ENCODE measurements at regions not wholly inside any gene's neighbourhood (a gene's known extent, or its start where the extent isn't known, plus 50 kb on each side); places are given as distances from the start of the nearest gene placed in this dataset.

DNA sequence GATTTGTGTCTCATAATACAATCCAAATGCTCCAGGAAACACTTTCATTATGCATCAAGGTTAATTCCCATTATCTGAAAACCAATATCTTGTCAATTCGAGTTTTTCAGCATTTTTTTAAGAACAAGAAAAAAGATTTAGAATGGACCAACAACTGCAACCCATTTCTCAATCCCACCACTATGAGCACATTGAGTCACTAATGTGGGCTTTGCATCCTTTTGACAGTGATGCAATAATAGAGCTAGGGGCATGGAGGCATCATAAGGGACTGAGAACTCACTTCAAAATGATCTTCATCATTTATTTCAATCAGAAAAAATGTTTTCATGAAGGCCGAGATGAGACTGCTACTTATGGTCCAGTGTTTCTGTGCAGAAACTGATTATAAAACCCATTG, 74.8 kb upstream of the DEFB112 start:
- Mint-ChIP-seq H3K27me3 (peaks cover 0 to 1% of the 10 kb centered on the region in 2 donors), H3K4me1 (no peaks in the 10 kb centered on the region), H3K4me3 (no peak overlapping the region), H3K36me3 (no peaks in the 10 kb centered on the region), H3K27ac (no peak overlapping the region), H3K9me3 (peaks cover 0 to 8% (median 0%) of the 10 kb centered on the region in 8 donors)
- Histone ChIP-seq H3K4me3 (ENCODE audit: low read length in 2 of 2) (no peak overlapping the region), H3K9me3 (ENCODE audit: control insufficient read depth in 1 of 2, low read length in 2 of 2) (no peaks in the 10 kb centered on the region), H3K36me3 (ENCODE audit: insufficient read depth, low read length) (no peaks in the 10 kb centered on the region), H3K27ac (ENCODE audit: low read depth, low read length) (no peak overlapping the region), H3K4me1 (ENCODE audit: insufficient read depth, low read length) (no peaks in the 10 kb centered on the region), H3K27me3 (ENCODE audit: insufficient read depth, low read length) (no peaks in the 10 kb centered on the region)
- CTCF ChIA-PET (ENCODE audit: partially characterized antibody): no interaction called here
- no peak for DNase-seq
- intact Hi-C loops (cut with micrococcal nuclease): no loop called here
- POLR2A ChIA-PET (ENCODE audit: partially characterized antibody): no interaction called here

DNA sequence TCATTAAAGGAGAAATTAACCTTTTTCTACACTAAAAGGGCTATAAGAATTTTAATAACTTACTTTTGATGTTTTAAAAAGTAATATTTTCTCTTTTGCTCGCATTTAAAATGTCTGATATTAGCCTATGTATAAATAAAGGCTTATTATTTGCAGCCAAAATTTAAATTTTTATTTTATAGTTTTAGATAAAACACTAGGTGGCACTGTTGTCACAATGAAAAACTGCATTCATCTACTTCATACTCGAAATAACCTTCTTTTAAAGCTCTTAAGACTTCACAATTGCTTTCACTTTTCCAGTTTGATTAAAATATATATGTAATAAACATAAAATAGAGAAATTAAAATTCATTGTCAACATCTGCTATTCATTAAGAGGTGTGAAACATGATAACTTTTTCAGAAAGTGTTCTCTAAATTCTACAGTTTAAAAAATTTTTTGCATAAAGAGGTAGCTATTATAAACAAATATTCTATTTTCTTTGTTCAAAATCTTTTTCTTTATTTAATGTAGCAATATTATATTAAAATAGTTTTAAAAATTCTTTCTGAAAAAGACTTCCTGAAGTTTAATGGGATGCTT, 78.8 kb upstream of the DEFB112 start:
- H3K27ac Mint-ChIP-seq: no peak overlapping the region
- H3K27me3 Mint-ChIP-seq: peaks cover 0 to 1% of the 10 kb centered on the region in 2 donors
- intact Hi-C loops (cut with micrococcal nuclease): no loop called here
- no peaks in the 10 kb centered on the region for H3K9me3 Mint-ChIP-seq
- DNase-seq: no peak
- Histone ChIP-seq H3K27ac (ENCODE audit: low read depth, low read length) (no peak overlapping the region), H3K9me3 (ENCODE audit: control insufficient read depth in 1 of 2, low read length in 2 of 2) (no peaks in the 10 kb centered on the region), H3K4me3 (ENCODE audit: low read length in 2 of 2) (no peak overlapping the region), H3K27me3 (ENCODE audit: insufficient read depth, low read length) (no peaks in the 10 kb centered on the region), H3K36me3 (ENCODE audit: insufficient read depth, low read length) (no peaks in the 10 kb centered on the region), H3K4me1 (ENCODE audit: insufficient read depth, low read length) (no peaks in the 10 kb centered on the region)
- CTCF ChIA-PET (ENCODE audit: partially characterized antibody): no interaction called here
- no peaks in the 10 kb centered on the region for H3K36me3 Mint-ChIP-seq
- no peaks in the 10 kb centered on the region for H3K4me1 Mint-ChIP-seq
- POLR2A ChIA-PET (ENCODE audit: partially characterized antibody): no interaction called here
- no peak overlapping the region for H3K4me3 Mint-ChIP-seq

DNA sequence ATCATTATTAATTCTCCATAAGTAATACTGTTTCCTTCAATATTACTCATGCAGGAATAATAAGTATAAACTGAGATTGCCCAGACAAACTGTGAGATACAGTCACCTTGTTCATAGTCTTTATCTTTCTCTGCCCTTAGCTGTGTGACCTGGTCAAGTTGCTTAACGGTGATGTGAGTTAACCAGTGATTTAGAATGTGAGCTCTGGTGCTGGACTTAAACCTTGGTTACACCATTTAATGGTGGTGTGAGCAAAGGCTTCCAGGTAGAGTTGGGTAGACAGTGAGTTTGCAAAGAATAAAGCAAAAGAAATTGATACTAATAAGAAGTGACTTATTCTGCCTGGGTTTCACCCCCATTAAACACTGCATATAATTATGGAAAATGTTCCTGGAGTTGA, 86.2 kb upstream of the DEFB112 start:
- Histone ChIP-seq H3K36me3 (ENCODE audit: insufficient read depth, low read length) (no peaks in the 10 kb centered on the region), H3K4me3 (ENCODE audit: low read length in 2 of 2) (no peak overlapping the region), H3K27ac (ENCODE audit: low read depth, low read length) (no peak overlapping the region), H3K9me3 (ENCODE audit: control insufficient read depth in 1 of 2, low read length in 2 of 2) (no peaks in the 10 kb centered on the region), H3K27me3 (ENCODE audit: insufficient read depth, low read length) (no peaks in the 10 kb centered on the region), H3K4me1 (ENCODE audit: insufficient read depth, low read length) (no peaks in the 10 kb centered on the region)
- Mint-ChIP-seq H3K36me3 (no peaks in the 10 kb centered on the region), H3K27me3 (no peaks in the 10 kb centered on the region), H3K9me3 (no peaks in the 10 kb centered on the region), H3K4me1 (no peaks in the 10 kb centered on the region), H3K27ac (no peak overlapping the region), H3K4me3 (no peak overlapping the region)
- no peak for DNase-seq
- CTCF ChIA-PET (ENCODE audit: partially characterized antibody): no interaction called here
- intact Hi-C loops (cut with micrococcal nuclease): no loop called here
- POLR2A ChIA-PET (ENCODE audit: partially characterized antibody): no interaction called here

- Histone ChIP-seq H3K4me1 (ENCODE audit: insufficient read depth, low read length) (no peaks in the 10 kb centered on the region), H3K27ac (ENCODE audit: low read depth, low read length) (no peak overlapping the region), H3K36me3 (ENCODE audit: insufficient read depth, low read length) (no peaks in the 10 kb centered on the region), H3K9me3 (ENCODE audit: control insufficient read depth in 1 of 2, low read length in 2 of 2) (no peaks in the 10 kb centered on the region), H3K27me3 (ENCODE audit: insufficient read depth, low read length) (no peaks in the 10 kb centered on the region), H3K4me3 (ENCODE audit: low read length in 2 of 2) (no peak overlapping the region)
- CTCF ChIA-PET (ENCODE audit: partially characterized antibody): no interaction called here
- intact Hi-C loops (cut with micrococcal nuclease): no loop called here
- no peak overlapping the region for H3K27ac Mint-ChIP-seq
- DNase-seq: no peak
- H3K36me3 Mint-ChIP-seq: no peaks in the 10 kb centered on the region
- no peaks in the 10 kb centered on the region for H3K4me1 Mint-ChIP-seq
- H3K27me3 Mint-ChIP-seq: no peaks in the 10 kb centered on the region
- POLR2A ChIA-PET (ENCODE audit: partially characterized antibody): no interaction called here
- H3K4me3 Mint-ChIP-seq: no peak overlapping the region
- H3K9me3 Mint-ChIP-seq: peaks cover 0 to 9% (median 2%) of the 10 kb centered on the region in 8 donors
Observed at GRCh38 chr6:50141100-50141499, 91.4 kb upstream of the DEFB112 start.

DNA sequence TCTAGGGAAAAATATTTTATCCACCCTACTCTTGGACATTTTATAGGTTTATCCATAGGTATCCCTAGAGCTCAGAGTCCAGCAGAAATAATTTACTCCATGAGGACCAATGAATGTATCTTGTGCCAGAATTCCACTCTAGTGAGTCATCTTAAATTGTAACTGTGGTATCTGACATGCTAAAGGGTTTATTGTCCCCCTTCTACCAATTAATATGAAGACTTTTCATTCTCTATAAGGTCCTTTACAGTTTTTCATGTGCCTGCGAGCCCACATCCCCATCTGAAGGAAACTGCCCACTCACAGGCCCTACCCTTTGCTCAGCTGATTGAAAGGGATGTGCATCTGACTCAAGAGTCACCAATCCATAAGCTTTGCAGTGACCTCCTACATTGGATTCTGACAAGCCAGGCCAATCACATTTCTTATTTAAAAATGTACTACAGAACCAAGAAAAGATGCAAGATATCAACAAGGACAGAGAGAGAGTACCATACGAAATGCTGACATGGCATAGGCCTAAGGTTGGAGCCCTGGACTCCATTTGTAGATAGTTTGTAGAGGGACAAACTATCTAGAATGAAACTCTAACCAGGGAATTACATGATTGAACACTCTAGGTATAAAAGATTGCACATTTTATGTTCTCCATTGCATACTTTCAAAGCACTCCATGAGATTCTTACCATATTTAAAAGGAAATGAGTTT, 93.4 kb upstream of the DEFB112 start:
- H3K27me3 ChIP-seq (ENCODE audit: insufficient read depth, low read length): no peaks in the 10 kb centered on the region
- CTCF ChIA-PET (ENCODE audit: partially characterized antibody): no interaction called here

GRCh38 chr6:50145125-50145524, 95.4 kb upstream of the DEFB112 start:
- peaks cover 0 to 13% (median 6%) of the 10 kb centered on the region in 8 donors for H3K9me3 Mint-ChIP-seq
- ChIA-PET POLR2A (ENCODE audit: partially characterized antibody) (no interaction called here), CTCF (ENCODE audit: partially characterized antibody) (no interaction called here)
- Histone ChIP-seq H3K27me3 (ENCODE audit: insufficient read depth, low read length) (no peaks in the 10 kb centered on the region), H3K4me3 (ENCODE audit: low read length in 2 of 2) (no peak overlapping the region), H3K27ac (ENCODE audit: low read depth, low read length) (no peak overlapping the region), H3K36me3 (ENCODE audit: insufficient read depth, low read length) (no peaks in the 10 kb centered on the region), H3K4me1 (ENCODE audit: insufficient read depth, low read length) (no peaks in the 10 kb centered on the region), H3K9me3 (ENCODE audit: control insufficient read depth in 1 of 2, low read length in 2 of 2) (no peaks in the 10 kb centered on the region)
- no peaks in the 10 kb centered on the region for H3K27me3 Mint-ChIP-seq
- H3K4me1 Mint-ChIP-seq: no peaks in the 10 kb centered on the region
- H3K4me3 Mint-ChIP-seq: no peak overlapping the region
- no peak for DNase-seq
- H3K36me3 Mint-ChIP-seq: no peaks in the 10 kb centered on the region
- intact Hi-C loops (cut with micrococcal nuclease): no loop called here
- no peak overlapping the region for H3K27ac Mint-ChIP-seq

More for the DNA sequence above, 93.4 kb upstream of the DEFB112 start:
- Mint-ChIP-seq H3K27ac (no peak overlapping the region), H3K36me3 (no peaks in the 10 kb centered on the region), H3K27me3 (no peaks in the 10 kb centered on the region), H3K4me3 (no peak overlapping the region), H3K4me1 (no peaks in the 10 kb centered on the region), H3K9me3 (peaks cover 0 to 11% (median 4%) of the 10 kb centered on the region in 8 donors)
- Histone ChIP-seq H3K27ac (ENCODE audit: low read depth, low read length) (no peak overlapping the region), H3K4me1 (ENCODE audit: insufficient read depth, low read length) (no peaks in the 10 kb centered on the region), H3K9me3 (ENCODE audit: control insufficient read depth in 1 of 2, low read length in 2 of 2) (no peaks in the 10 kb centered on the region), H3K4me3 (ENCODE audit: low read length in 2 of 2) (no peak overlapping the region), H3K36me3 (ENCODE audit: insufficient read depth, low read length) (no peaks in the 10 kb centered on the region)
- POLR2A ChIA-PET (ENCODE audit: partially characterized antibody): no interaction called here
- intact Hi-C loops (cut with micrococcal nuclease): no loop called here
- no peak for DNase-seq

GRCh38 chr6:50147371-50147770, 97.6 kb upstream of the DEFB112 start:
- CTCF ChIA-PET (ENCODE audit: partially characterized antibody): interaction anchor here (1.2 kb wide), 1 partner anchor 43 kb away, joined by 3 read pairs; no protein-coding TSS in a partner anchor
- POLR2A ChIA-PET (ENCODE audit: partially characterized antibody): no interaction called here

More at GRCh38 chr6:50147371-50147770, 97.6 kb upstream of the DEFB112 start:
- H3K9me3 ChIP-seq (ENCODE audit: control insufficient read depth in 1 of 2, low read length in 2 of 2): no peaks in the 10 kb centered on the region
- no peaks in the 10 kb centered on the region for H3K36me3 ChIP-seq (ENCODE audit: insufficient read depth, low read length)
- Mint-ChIP-seq H3K4me3 (no peak overlapping the region), H3K27me3 (no peaks in the 10 kb centered on the region), H3K9me3 (peaks cover 0 to 12% (median 5%) of the 10 kb centered on the region in 8 donors), H3K36me3 (no peaks in the 10 kb centered on the region), H3K4me1 (no peaks in the 10 kb centered on the region), H3K27ac (no peak overlapping the region)
- intact Hi-C loops (cut with micrococcal nuclease): no loop called here
- H3K27me3 ChIP-seq (ENCODE audit: insufficient read depth, low read length): no peaks in the 10 kb centered on the region
- H3K4me3 ChIP-seq (ENCODE audit: low read length in 2 of 2): no peak overlapping the region
- no peak overlapping the region for H3K27ac ChIP-seq (ENCODE audit: low read depth, low read length)
- DNase-seq: no peak
- no peaks in the 10 kb centered on the region for H3K4me1 ChIP-seq (ENCODE audit: insufficient read depth, low read length)
